PC-3 (cell line): ENCODE measurements at regions not wholly inside any gene's neighbourhood (a gene's known extent, or its start where the extent isn't known, plus 50 kb on each side); places are given as distances from the start of the nearest gene placed in this dataset.

Experiments used
- ATAC-seq: fragments of 200-7000 bp; cut with Tn5 transposase; 2 replicates; pipeline ENCODE4 v1.9.1; 2020; ENCODE audit warnings: mild to moderate bottlenecking, moderate library complexity
- BruUV-seq: library from RNA; stranded (reverse); fragments of 400-500 nt; replicated peaks from 2 replicates; lab custom pipeline; 2021; lab: Mats Ljungman, UMichigan
- CTCF ChIA-PET: fragments of 300-600 bp; sonication (Branson Sonifier 250); formaldehyde crosslinking; loops from one replicate; lab custom pipeline; 2022; ENCODE audit warnings: antibody characterized with exemption; lab: Charles Lee
- POLR2A ChIA-PET: fragments of 300-600 bp; sonication (Branson Sonifier 250); formaldehyde crosslinking; loops from one replicate; lab custom pipeline; 2022; ENCODE audit warnings: antibody characterized with exemption; ENCODE audit not compliant: unreplicated experiment; lab: Charles Lee
- DNase-seq: peaks from one replicate; pipeline ENCODE4 v3.0.0-alpha.2; 2015
- H2AFZ ChIP-seq: fragments of 300-600 bp; sonication (generic); 2 replicates; pipeline ENCODE4 v1.6.0; 2016; ENCODE audit warnings: antibody characterized with exemption, low read length
- H3F3A ChIP-seq: fragments of 300-600 bp; sonication (generic); one replicate; pipeline ENCODE4 v1.6.0; 2017; ENCODE audit warnings: antibody characterized with exemption, low read length, control low read depth, mild to moderate bottlenecking; ENCODE audit not compliant: unreplicated experiment
- H3K27ac ChIP-seq: fragments of 300-600 bp; sonication (generic); 2 replicates; pipeline ENCODE4 v1.5.1; 2016; ENCODE audit warnings: mild to moderate bottlenecking, low read length
- H3K27me3 ChIP-seq: fragments of 300-600 bp; sonication (generic); 2 replicates; pipeline ENCODE4 v1.6.1; 2016; ENCODE audit warnings: low read length, mixed read lengths
- H3K36me3 ChIP-seq: fragments of 300-600 bp; sonication (generic); 2 replicates; pipeline ENCODE4 v1.6.1; 2016; ENCODE audit warnings: low read depth, mixed run types, low read length, mixed read lengths
- H3K4me1 ChIP-seq: fragments of 300-600 bp; sonication (generic); 2 replicates; pipeline ENCODE4 v1.5.1; 2016; ENCODE audit warnings: low read length; ENCODE audit not compliant: insufficient read depth
- H3K4me2 ChIP-seq: fragments of 300-600 bp; sonication (generic); 2 replicates; pipeline ENCODE4 v1.6.0; 2016; ENCODE audit warnings: low read length
- H3K4me3 ChIP-seq: fragments of 300-600 bp; sonication (generic); 2 replicates; pipeline ENCODE4 v1.5.1; 2016; ENCODE audit warnings: mild to moderate bottlenecking, low read length, mixed read lengths
- H3K79me2 ChIP-seq: fragments of 300-600 bp; sonication (generic); 2 replicates; pipeline ENCODE4 v1.6.1; 2017; ENCODE audit warnings: low read length, mixed read lengths
- H3K9ac ChIP-seq: fragments of 300-600 bp; sonication (generic); 2 replicates; pipeline ENCODE4 v1.6.0; 2016; ENCODE audit warnings: mild to moderate bottlenecking, low read length
- H3K9me2 ChIP-seq: fragments of 300-600 bp; sonication (generic); replicated peaks from 2 replicates; pipeline ENCODE4 v1.6.1; 2016; ENCODE audit warnings: mixed run types, low read length, mixed read lengths
- H3K9me3 ChIP-seq: fragments of 300-600 bp; sonication (generic); 2 replicates; pipeline ENCODE4 v1.6.1; 2016; ENCODE audit warnings: low read length, mixed read lengths
- H4K20me1 ChIP-seq: fragments of 300-600 bp; sonication (generic); 2 replicates; pipeline ENCODE4 v1.6.1; 2016; ENCODE audit warnings: low read length, mixed read lengths
- EZH2 ChIP-seq: fragments of 300-600 bp; sonication (generic); IDR thresholded peaks from one replicate; pipeline ENCODE4 v1.6.1; 2017; ENCODE audit warnings: antibody characterized with exemption, mild to moderate bottlenecking, low read length; ENCODE audit not compliant: unreplicated experiment
- EZH2phosphoT487 ChIP-seq: fragments of 300-600 bp; sonication (generic); IDR thresholded peaks from 2 replicates; pipeline ENCODE4 v1.6.1; 2018; ENCODE audit warnings: mild to moderate bottlenecking, antibody characterized with exemption, low read length, borderline replicate concordance
- intact Hi-C: fragments of 100-400 bp; cut with micrococcal nuclease; formaldehyde crosslinking; loops from 2 replicates; pipeline ENCODE4 v1.9.0; 2023
- TF ChIP-seq, protein P1 (sequence below): fragments of 300-600 bp; sonication (generic); conservative IDR thresholded peaks from 2 replicates; pipeline ENCODE4 v1.5.1; 2017; ENCODE audit warnings: antibody characterized with exemption, low read depth, mild to moderate bottlenecking, low read length

- Histone ChIP-seq H4K20me1 (no peaks in the 10 kb centered on the region), H3K9me2 (no peaks in the 10 kb centered on the region), H3K27ac (no peak overlapping the region), H3K79me2 (no peaks in the 10 kb centered on the region), H3F3A (no peaks in the 10 kb centered on the region), H3K9ac (no peak overlapping the region), H3K4me2 (no peak overlapping the region), H2AFZ (no peak overlapping the region), H3K9me3 (no peaks in the 10 kb centered on the region), H3K4me1 (peaks cover 12% of the 10 kb centered on the region), H3K36me3 (no peaks in the 10 kb centered on the region), H3K4me3 (no peak overlapping the region), H3K27me3 (no peaks in the 10 kb centered on the region)
- BruUV-seq: no TSS peak
- intact Hi-C loops: no loop called here
- ATAC-seq: no peak
- no peak for DNase-seq
- TF ChIP-seq EZH2phosphoT487: no peak
- TF ChIP-seq, protein P1, sequence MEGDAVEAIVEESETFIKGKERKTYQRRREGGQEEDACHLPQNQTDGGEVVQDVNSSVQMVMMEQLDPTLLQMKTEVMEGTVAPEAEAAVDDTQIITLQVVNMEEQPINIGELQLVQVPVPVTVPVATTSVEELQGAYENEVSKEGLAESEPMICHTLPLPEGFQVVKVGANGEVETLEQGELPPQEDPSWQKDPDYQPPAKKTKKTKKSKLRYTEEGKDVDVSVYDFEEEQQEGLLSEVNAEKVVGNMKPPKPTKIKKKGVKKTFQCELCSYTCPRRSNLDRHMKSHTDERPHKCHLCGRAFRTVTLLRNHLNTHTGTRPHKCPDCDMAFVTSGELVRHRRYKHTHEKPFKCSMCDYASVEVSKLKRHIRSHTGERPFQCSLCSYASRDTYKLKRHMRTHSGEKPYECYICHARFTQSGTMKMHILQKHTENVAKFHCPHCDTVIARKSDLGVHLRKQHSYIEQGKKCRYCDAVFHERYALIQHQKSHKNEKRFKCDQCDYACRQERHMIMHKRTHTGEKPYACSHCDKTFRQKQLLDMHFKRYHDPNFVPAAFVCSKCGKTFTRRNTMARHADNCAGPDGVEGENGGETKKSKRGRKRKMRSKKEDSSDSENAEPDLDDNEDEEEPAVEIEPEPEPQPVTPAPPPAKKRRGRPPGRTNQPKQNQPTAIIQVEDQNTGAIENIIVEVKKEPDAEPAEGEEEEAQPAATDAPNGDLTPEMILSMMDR: no peak
- ChIA-PET POLR2A (no interaction called here), CTCF (no interaction called here)
Measured at GRCh38 chr9:88802533-88802932, 188.7 kb upstream of the S1PR3 start.

GRCh38 chr9:88803546-88804253 is 187.6 kb upstream of the S1PR3 start:
- no TSS peak for BruUV-seq
- Histone ChIP-seq H3K27ac (peak overlapping the region; percentile 68), H3K9me3 (no peaks in the 10 kb centered on the region), H3K9ac (no peak overlapping the region), H2AFZ (0 out of 2 replicates have a peak overlapping the region, but pooled peaks have one; percentile 4), H3F3A (no peaks in the 10 kb centered on the region), H3K36me3 (no peaks in the 10 kb centered on the region), H3K9me2 (no peaks in the 10 kb centered on the region), H3K4me3 (no peak overlapping the region), H3K4me2 (peak overlapping the region; percentile 25), H3K27me3 (no peaks in the 10 kb centered on the region), H3K79me2 (no peaks in the 10 kb centered on the region), H4K20me1 (no peaks in the 10 kb centered on the region), H3K4me1 (peaks cover 12% of the 10 kb centered on the region)
- POLR2A ChIA-PET: no interaction called here
- DNase-seq: no peak
- intact Hi-C loops: no loop called here
- CTCF ChIA-PET: no interaction called here
- ATAC-seq: peak; percentile 13; the same call in 1 of the 2 replicates
- TF ChIP-seq, protein P1: no peak
- TF ChIP-seq EZH2phosphoT487 (no peak), EZH2 (no peak)

- Histone ChIP-seq H3K4me3 (no peak overlapping the region), H3K27me3 (no peaks in the 10 kb centered on the region), H3K36me3 (no peaks in the 10 kb centered on the region), H3K9me3 (no peaks in the 10 kb centered on the region), H4K20me1 (no peaks in the 10 kb centered on the region), H3K9ac (no peak overlapping the region), H3K27ac (peak overlapping the region; percentile 68), H3K4me1 (peaks cover 12% of the 10 kb centered on the region), H2AFZ (0 out of 2 replicates have a peak overlapping the region, but pooled peaks have one; percentile 4), H3F3A (no peaks in the 10 kb centered on the region), H3K9me2 (no peaks in the 10 kb centered on the region), H3K79me2 (no peaks in the 10 kb centered on the region), H3K4me2 (peak overlapping the region; percentile 25)
- intact Hi-C loops: no loop called here
- peak; percentile 64 for ATAC-seq
- DNase-seq: peak; percentile 61
- POLR2A ChIA-PET: no interaction called here
- TF ChIP-seq, protein P1: no peak; the same call in 1 of the 2 replicates
- TF ChIP-seq EZH2phosphoT487 (no peak), EZH2 (no peak)
- BruUV-seq: no TSS peak
- CTCF ChIA-PET: no interaction called here
Measured at GRCh38 chr9:88804254-88804596, 187.0 kb upstream of the S1PR3 start.
